ENCODE measurements at regions not wholly inside any gene's neighbourhood (a gene's known extent, or its start where the extent isn't known, plus 50 kb on each side); places are given as distances from the start of the nearest gene placed in this dataset.

DNA sequence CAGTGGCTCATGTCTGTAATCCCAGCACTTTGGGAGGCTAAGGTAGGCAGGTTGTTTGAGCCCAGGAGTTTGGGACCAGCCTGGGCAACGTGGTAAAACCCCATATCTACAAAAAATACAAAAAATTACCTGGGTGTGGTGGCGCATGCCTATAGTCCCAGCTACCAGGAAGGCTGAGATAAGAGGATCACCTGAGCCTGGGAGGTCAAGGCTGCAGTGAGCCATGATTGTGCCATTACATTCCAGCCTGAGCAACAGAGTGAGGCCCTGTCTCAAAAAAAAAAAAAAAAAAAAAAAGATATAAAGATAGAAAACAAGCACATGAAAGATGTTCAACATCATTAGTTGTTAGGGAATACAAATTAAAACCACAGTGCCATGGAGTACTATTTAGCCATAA lies 65.3 kb upstream of the UGP2 start:
- H3K27me3 Mint-ChIP-seq = peaks cover 0 to 7% (median 2%) of the 10 kb centered on the region in 5 donors

DNA sequence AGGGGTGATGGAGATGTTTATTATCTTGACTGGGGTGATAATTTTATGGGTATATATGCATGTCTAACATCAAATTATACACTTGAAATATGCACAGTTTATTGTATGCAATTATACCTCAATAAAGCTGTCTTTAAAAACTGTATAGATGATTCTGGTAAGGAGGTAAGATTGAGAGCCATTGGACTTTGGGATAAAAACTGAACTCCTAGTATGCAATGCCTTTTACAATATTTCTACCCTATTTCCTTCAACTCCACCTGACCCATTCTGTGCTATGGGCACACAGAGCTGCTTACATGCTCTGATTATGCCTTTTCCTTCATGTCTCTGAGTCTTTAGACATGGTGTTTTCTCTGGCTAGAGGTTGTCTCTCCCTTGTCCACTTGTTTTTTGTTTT lies 63.9 kb upstream of the UGP2 start:
- POLR2A ChIA-PET = no interaction called here
- DNase-seq = no peak

More for the DNA sequence above, 65.3 kb upstream of the UGP2 start:
- H3K4me3 Mint-ChIP-seq = no peak overlapping the region
- no peaks in the 10 kb centered on the region for H3K4me1 Mint-ChIP-seq
- ATAC-seq = no peak
- peaks cover 0 to 4% (median 0%) of the 10 kb centered on the region in 9 donors for H3K9me3 Mint-ChIP-seq
- POLR2A ChIA-PET = no interaction called here
- no peak for DNase-seq
- H3K27ac Mint-ChIP-seq = no peak overlapping the region
- peaks cover 0 to 9% (median 5%) of the 10 kb centered on the region in 3 donors for H3K36me3 Mint-ChIP-seq

DNA sequence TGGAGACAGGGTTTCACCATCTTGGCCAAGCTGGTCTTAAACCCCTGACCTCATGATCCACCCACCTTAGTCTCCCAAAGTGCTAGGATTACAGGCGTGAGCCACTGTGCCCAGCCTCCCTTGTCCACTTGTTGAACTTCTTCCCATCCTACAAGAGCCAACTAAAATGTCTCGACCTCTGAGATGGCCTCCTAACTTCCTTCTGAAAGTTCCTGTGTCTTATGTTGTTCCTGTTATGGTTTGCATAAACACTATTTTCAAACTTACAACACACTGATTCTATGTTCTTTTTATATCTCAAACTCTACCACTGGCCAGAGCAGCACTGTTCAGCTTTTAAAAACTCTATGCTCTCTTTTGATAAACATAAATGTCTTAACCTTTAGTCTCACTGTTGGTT lies 63.3 kb upstream of the UGP2 start:
- Mint-ChIP-seq H3K27me3 (peaks cover 0 to 7% (median 2%) of the 10 kb centered on the region in 5 donors), H3K9me3 (peaks cover 0 to 4% (median 0%) of the 10 kb centered on the region in 9 donors), H3K4me1 (no peaks in the 10 kb centered on the region), H3K27ac (no peak overlapping the region), H3K36me3 (peaks cover 0 to 9% (median 3%) of the 10 kb centered on the region in 3 donors), H3K4me3 (no peak overlapping the region)
- ATAC-seq (no peak), DNase-seq (no peak)
- POLR2A ChIA-PET = no interaction called here

More for the DNA sequence above, 63.9 kb upstream of the UGP2 start:
- Mint-ChIP-seq H3K4me3 (no peak overlapping the region), H3K9me3 (peaks cover 0 to 4% (median 0%) of the 10 kb centered on the region in 9 donors), H3K36me3 (peaks cover 0 to 9% (median 5%) of the 10 kb centered on the region in 3 donors), H3K4me1 (no peaks in the 10 kb centered on the region), H3K27ac (no peak overlapping the region), H3K27me3 (peaks cover 0 to 7% (median 2%) of the 10 kb centered on the region in 5 donors)
- no peak for ATAC-seq

DNA sequence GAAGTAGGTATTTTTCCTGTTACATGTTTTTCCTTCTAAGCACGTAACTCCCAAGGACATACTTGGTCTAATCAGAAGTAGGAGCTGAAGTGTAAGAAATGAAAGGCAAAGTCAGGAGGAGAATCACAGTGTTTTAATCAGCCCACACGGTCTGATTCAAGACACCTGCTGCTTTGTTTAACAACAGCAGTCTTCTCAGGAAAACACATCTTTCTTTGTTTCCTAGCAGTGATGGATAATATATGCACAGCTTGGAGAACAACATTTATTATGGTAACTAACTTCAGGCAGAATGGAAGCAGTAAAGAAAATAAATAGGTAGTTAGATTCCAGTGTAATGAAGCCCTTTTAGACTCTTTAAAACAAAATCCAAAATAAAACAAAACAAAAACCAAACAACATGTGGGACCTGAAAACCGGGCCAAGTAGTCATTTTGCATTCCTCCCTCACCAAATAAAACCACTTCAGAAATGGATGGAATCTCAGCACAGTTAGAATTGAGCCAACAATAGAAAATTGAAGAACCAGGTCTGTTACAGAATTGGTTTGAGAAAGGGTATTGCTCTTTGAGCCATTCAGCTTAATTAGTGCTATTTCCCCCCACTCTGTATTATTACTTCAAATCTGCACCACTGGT lies 61.1 kb upstream of the UGP2 start:
- H3K4me3 Mint-ChIP-seq = no peak overlapping the region
- no peak for ATAC-seq
- peaks cover 0 to 4% (median 0%) of the 10 kb centered on the region in 9 donors for H3K9me3 Mint-ChIP-seq
- DNase-seq = no peak
- no peaks in the 10 kb centered on the region for H3K4me1 Mint-ChIP-seq
- H3K36me3 Mint-ChIP-seq = peaks cover 0 to 9% (median 3%) of the 10 kb centered on the region in 3 donors
- POLR2A ChIA-PET = no interaction called here
- no peak overlapping the region for H3K27ac Mint-ChIP-seq
- H3K27me3 Mint-ChIP-seq = peaks cover 0 to 7% (median 2%) of the 10 kb centered on the region in 5 donors

- POLR2A ChIA-PET = no interaction called here
- Mint-ChIP-seq H3K36me3 (no peaks in the 10 kb centered on the region), H3K4me1 (no peaks in the 10 kb centered on the region), H3K27me3 (no peaks in the 10 kb centered on the region), H3K27ac (no peak overlapping the region), H3K4me3 (no peak overlapping the region), H3K9me3 (no peaks in the 10 kb centered on the region)
- ATAC-seq (no peak), DNase-seq (no peak)
These were observed 57.2 kb upstream of the UGP2 start for GRCh38 chr2:63784461-63784860.

- DNase-seq (no peak), ATAC-seq (no peak)
- H3K4me3 Mint-ChIP-seq = no peak overlapping the region
- POLR2A ChIA-PET = no interaction called here
- peaks cover 0 to under 1% (median 0%) of the 10 kb centered on the region in 4 donors for H3K4me1 Mint-ChIP-seq
- no peaks in the 10 kb centered on the region for H3K36me3 Mint-ChIP-seq
- no peak overlapping the region for H3K27ac Mint-ChIP-seq
- H3K27me3 Mint-ChIP-seq = no peaks in the 10 kb centered on the region
- H3K9me3 Mint-ChIP-seq = no peaks in the 10 kb centered on the region
These were observed 56.6 kb upstream of the UGP2 start for GRCh38 chr2:63785096-63785495.

- Mint-ChIP-seq H3K9me3 (no peaks in the 10 kb centered on the region), H3K4me1 (peaks cover 0 to 2% (median 0%) of the 10 kb centered on the region in 4 donors), H3K4me3 (no peak overlapping the region)
These were observed 55.2 kb upstream of the UGP2 start for GRCh38 chr2:63786471-63786870.

GRCh38 chr2:63788071-63788470 lies 53.6 kb upstream of the UGP2 start:
- peaks cover 0 to 9% (median 0%) of the 10 kb centered on the region in 9 donors for H3K9me3 Mint-ChIP-seq
- H3K4me3 Mint-ChIP-seq = no peak overlapping the region
- no peaks in the 10 kb centered on the region for H3K36me3 Mint-ChIP-seq
- H3K4me1 Mint-ChIP-seq = peaks cover 0 to 6% (median 2%) of the 10 kb centered on the region in 4 donors
- POLR2A ChIA-PET = no interaction called here
- no peak for ATAC-seq
- no peaks in the 10 kb centered on the region for H3K27me3 Mint-ChIP-seq
- H3K27ac Mint-ChIP-seq = no peak overlapping the region
- DNase-seq = no peak

More at GRCh38 chr2:63786471-63786870, 55.2 kb upstream of the UGP2 start:
- ATAC-seq (no peak), DNase-seq (no peak)
- H3K27ac Mint-ChIP-seq = no peak overlapping the region
- no peaks in the 10 kb centered on the region for H3K36me3 Mint-ChIP-seq
- H3K27me3 Mint-ChIP-seq = no peaks in the 10 kb centered on the region
- POLR2A ChIA-PET = no interaction called here

- Mint-ChIP-seq H3K4me3 (no peak overlapping the region), H3K36me3 (no peaks in the 10 kb centered on the region), H3K27ac (no peak overlapping the region), H3K27me3 (no peaks in the 10 kb centered on the region), H3K9me3 (peaks cover 0 to 9% (median 0%) of the 10 kb centered on the region in 9 donors), H3K4me1 (peaks cover 0 to 6% (median 2%) of the 10 kb centered on the region in 4 donors)
- POLR2A ChIA-PET = no interaction called here
- no peak for DNase-seq
- no peak for ATAC-seq
These were observed 52.2 kb upstream of the UGP2 start for GRCh38 chr2:63789338-63790020.

DNA sequence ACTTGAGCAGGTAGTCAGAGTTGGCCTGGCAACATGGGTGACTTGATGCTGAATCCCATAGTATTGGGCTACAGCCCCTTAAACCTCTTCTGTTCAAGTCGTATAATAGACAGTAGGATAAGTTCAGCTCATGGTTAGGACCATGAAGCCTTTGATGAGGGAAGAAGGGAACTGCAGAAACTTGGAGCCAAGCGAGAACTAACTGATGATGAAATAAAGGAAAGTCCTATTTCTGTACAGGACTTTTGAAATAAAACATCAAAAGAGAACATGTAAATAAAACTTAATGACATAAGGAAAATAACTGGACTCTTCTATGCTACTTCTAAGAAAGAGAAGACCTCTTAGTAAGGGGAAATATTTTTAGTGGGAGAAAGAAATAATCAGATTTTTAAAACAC lies 51.2 kb upstream of the UGP2 start:
- no peak for ATAC-seq
- no peaks in the 10 kb centered on the region for H3K36me3 Mint-ChIP-seq
- H3K4me1 Mint-ChIP-seq = peaks cover 0 to 6% (median 2%) of the 10 kb centered on the region in 4 donors
- H3K9me3 Mint-ChIP-seq = peaks cover 0 to 9% (median 0%) of the 10 kb centered on the region in 9 donors
- no peak for DNase-seq
- no peak overlapping the region for H3K4me3 Mint-ChIP-seq
- POLR2A ChIA-PET = no interaction called here
- H3K27me3 Mint-ChIP-seq = no peaks in the 10 kb centered on the region
- H3K27ac Mint-ChIP-seq = no peak overlapping the region

DNA sequence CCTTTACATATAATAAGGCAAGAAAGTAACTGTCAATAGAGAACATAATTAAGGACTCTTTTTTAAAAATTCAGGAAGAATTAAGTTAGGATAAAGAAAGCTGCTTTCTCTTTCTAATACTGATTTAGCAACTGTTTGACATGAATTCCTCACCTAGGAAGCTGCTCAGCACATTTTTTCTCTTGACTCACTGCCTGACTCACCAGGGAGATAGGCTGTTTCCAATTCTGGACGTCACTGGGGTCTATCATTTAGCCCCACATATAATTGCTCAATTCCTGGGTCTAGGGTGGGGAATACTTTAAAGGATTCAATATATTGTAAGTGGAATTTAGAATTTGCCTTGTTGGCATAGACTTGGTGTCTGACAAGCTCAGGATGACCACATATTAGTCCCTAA lies 50.8 kb upstream of the UGP2 start:
- ATAC-seq (no peak), DNase-seq (no peak)
- POLR2A ChIA-PET = interaction anchor here (0.6 kb wide), 1 partner anchor 1364 kb away, joined by 3 read pairs; no protein-coding TSS in a partner anchor
- no peaks in the 10 kb centered on the region for H3K36me3 Mint-ChIP-seq
- H3K4me1 Mint-ChIP-seq = peaks cover 0 to 6% (median 2%) of the 10 kb centered on the region in 4 donors
- no peaks in the 10 kb centered on the region for H3K27me3 Mint-ChIP-seq
- no peak overlapping the region for H3K27ac Mint-ChIP-seq
- H3K9me3 Mint-ChIP-seq = peaks cover 0 to 9% (median 0%) of the 10 kb centered on the region in 9 donors
- no peak overlapping the region for H3K4me3 Mint-ChIP-seq

GRCh38 chr2:63791387-63791786 lies 50.3 kb upstream of the UGP2 start:
- H3K27ac Mint-ChIP-seq = no peak overlapping the region

More at GRCh38 chr2:63791387-63791786, 50.3 kb upstream of the UGP2 start:
- DNase-seq (no peak), ATAC-seq (no peak)
- Mint-ChIP-seq H3K9me3 (peaks cover 0 to 9% (median 0%) of the 10 kb centered on the region in 9 donors), H3K4me1 (peaks cover 0 to 6% (median 2%) of the 10 kb centered on the region in 4 donors), H3K36me3 (no peaks in the 10 kb centered on the region), H3K27me3 (no peaks in the 10 kb centered on the region), H3K4me3 (no peak overlapping the region)
- POLR2A ChIA-PET = interaction anchor here (0.6 kb wide), 1 partner anchor 1364 kb away, joined by 3 read pairs; no protein-coding TSS in a partner anchor
